Hematopoietic multipotent progenitor cell treated with erythropoietin and hydrocortisone succinate and interleukin-3 and kit ligand, for 8 days (in vitro differentiated cells): ENCODE measurements at regions not wholly inside any gene's neighbourhood (a gene's known extent, or its start where the extent isn't known, plus 50 kb on each side); places are given as distances from the start of the nearest gene placed in this dataset.
A peak's percentile ranks its signal among the peaks of the same experiment; 100 is the strongest.
"Not testable (repeated sequence)": the region's sequence is repeated elsewhere in the genome, so short reads cannot be mapped to it uniquely, and the experiment has no call there.

Experiments
- DNase-seq: peaks from one replicate; pipeline ENCODE4 v3.0.0-alpha.2; 2015

DNA sequence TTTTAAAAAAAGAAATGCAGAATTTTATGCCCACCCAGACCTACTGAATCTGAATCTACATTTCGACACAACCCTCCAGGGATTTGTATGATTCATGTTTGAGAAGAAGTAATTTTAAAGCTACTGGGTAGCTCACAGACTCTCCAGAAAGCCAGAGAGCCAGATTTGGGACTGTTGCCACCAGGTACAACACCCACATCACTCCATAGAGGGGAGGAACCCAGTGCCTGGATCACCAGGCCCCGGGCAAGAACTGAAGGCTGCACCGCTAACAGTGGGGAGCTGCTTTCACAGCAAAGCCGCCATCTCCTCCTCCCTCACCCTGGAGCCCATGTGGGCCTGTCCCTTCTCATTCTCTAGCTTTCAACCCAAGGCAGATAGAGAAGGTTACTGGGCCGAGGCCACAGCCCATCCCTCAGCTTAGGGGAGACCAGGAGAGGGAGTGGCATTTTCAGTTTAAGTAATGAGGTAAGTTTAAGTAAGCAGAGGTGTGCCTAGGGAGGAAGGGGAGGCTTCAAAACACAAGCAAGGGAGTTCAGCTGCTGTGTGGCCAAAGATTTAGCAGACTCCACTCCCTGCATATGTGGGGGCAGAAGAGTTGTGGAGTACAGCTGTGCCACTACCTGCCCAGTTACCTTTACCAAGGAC lies 109.8 kb downstream of the IL12A start:
- no peak for DNase-seq

DNA sequence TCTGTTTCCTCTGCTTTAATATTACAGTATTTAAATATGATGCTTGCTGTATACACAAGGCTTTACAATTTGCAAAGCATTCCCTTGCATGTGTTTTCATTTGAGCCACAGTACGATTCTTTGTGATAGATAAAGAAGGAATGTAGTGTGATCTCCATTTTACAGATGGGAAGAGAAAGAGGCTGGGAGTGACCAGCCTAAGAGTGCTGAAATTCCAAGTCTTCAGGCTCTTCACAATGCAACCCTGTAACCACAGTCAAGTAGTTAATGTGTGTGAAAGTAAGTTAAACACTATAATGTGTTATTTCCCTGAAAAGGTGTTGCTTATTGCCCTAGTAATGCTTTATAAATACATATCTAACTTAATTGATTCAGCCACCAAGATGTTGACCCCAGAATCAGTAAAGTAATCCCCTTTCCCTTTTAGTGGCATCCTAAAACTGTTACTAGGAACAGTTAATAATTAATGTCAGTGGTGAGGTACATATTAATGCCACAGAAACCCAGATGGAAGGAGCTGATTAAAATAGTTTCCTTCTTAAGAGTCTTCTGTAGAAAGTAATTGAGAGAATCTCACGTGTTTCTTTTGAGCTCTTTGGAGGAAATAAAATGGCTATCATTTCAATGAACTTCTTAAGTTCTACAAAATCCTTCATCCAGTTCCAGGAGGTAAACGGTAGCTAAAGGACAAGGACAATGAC lies 110.4 kb downstream of the IL12A start:
- DNase-seq = no peak

DNA sequence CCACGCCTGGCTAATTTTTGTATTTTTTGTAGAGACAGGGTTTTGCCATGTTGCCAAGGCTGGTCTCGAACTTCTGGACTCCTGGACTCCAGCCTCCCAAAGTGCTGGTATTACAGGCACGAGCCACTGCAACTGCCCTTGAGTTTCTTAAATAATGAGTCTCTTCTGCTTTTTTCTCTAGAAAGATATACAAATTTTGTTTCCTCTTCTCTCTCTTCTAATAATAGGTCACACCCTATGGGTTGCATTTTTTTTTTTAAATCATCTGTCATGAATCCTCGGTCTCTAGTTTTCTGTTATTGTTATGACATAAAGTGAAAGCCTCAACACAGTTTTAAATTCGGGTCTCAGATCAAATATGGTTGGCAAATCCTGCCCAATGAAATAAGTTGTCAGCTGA lies 111.2 kb downstream of the IL12A start:
- no peak for DNase-seq

GRCh38 chr3:160100610-160101009 lies 112.0 kb downstream of the IL12A start:
- no peak for DNase-seq

DNA sequence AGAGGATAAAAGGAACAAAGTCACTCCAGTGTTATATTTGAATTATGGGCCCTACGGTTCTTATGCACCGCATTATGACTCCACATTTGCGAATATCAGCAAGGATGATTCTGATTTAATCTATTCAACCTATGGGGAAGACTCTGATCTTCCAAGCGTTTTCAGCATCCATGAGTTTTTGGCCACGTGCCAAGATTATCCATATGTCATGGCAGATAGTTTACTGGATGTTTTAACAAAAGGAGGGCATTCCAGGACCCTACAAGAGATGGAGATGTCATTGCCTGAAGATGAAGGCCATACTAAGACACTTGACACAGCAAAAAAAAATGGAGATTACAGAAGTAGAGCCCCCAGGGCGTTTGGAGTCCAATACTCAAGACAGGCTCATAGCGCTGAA lies 113.4 kb downstream of the IL12A start:
- not testable (repeated sequence) for DNase-seq

GRCh38 chr3:160103397-160103796 lies 114.8 kb downstream of the IL12A start:
- DNase-seq = no peak

GRCh38 chr3:160105907-160106584 lies 117.4 kb downstream of the IL12A start:
- no peak for DNase-seq

GRCh38 chr3:160106905-160107861 lies 118.0 kb upstream of the C3orf80 start:
- no peak for DNase-seq

GRCh38 chr3:160108362-160108761 lies 116.9 kb upstream of the C3orf80 start:
- DNase-seq = no peak

DNA sequence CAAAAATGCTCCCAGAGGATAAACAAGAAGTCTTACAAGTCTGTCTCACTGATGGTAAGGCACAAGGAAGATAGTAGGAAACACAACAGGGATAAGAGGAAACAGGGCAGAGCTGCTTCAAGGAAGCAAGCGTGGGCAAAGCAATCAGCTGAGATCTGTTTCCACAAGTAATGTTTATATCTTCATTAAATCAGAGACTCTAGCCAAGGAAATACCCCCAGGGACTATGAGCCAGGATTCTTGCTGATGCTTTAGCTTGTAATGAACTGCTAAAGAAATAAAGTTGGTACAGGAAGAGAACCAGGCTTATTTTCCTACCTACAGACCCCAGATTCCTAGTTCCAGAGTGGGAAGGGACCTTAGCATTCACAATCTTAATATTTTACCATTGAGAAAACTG lies 112.7 kb upstream of the C3orf80 start:
- no peak for DNase-seq

DNA sequence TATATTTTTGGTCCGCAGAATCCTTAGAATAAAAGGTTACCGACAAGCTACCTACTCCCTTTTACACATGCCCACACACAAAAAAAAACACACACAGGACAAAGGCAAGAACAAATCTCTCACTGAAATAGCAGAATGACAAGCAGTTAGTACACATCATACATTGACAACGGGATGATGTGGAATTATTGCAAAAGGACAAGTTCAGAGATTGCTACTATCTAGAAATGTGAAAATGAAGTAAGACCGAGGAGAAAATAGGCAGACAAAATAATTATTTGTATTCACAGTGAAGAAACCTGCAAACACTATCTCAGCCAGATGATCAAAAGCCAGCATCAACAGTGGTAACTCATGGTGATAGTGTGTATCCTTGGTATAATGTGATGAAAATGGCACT lies 112.2 kb upstream of the C3orf80 start:
- DNase-seq = no peak

DNA sequence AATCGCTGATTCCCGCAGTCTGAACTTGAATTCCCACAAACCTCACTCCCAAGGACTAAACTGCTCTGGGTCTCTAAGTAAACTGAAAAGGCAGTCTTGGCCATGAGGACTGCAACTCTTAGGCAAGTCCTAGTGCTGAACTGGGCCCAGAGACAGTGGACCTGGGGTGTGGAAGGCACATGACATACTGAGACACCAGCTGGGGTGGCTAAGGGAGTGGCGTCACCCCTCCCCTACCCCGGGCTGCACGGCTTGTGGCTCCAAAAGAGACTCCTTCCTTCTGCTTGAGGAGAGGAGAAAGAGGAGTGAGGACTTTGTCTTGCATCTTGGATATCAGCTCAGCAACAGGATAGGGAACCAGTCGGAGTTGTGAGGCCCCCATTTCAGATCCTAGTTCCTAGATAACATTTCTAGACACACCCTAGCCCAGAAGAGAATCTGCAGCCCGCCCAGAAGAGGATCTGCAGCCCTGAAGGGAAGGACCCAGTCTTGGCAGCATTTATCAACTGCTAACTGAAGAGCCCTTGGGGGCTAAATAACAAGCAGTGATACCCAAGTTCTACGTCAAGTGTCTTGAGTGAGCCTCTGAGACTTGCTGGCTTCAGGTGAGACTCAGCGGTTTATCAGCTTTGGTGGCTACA lies 110.7 kb upstream of the C3orf80 start:
- peak; percentile 59 for DNase-seq

DNA sequence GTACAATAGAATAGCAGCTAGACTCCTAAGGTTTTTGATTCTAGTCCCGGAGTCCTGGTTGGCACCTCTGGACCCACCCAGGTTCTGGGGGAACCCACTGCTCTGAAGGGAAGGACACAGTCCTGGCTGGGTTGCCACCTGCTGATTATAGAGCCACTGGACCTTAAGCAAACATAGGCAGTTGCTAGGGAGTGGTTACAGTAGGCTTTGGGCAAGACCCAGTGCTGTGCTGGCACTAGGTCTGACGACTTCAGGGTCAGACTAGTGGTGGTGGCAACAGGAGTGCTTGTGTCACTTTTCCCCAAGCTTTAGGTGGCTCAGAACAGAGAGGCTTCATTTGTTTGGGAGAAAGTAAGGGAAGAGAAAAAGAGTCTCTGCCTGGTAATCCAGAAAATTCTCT lies 109.8 kb upstream of the C3orf80 start:
- no peak for DNase-seq

DNA sequence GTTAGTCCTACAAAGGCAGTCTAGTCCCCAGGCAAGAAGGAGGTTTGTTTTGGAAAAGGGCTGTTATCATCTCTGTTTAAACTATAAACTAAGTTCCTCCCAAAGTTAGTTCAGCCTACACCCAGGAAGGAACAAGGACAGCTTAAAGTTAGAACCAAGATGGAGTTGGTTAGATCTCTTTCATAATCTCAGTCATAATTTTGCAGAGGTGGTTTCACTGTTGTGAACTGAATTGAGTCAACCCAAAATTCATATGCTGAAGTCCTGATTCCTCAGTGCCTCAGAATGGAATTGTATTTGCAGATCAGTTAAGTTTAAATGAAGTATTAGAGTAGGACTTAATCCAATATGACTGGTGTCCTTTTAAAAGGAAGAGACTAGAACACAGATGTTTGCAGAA lies 101.0 kb upstream of the C3orf80 start:
- DNase-seq = no peak

DNA sequence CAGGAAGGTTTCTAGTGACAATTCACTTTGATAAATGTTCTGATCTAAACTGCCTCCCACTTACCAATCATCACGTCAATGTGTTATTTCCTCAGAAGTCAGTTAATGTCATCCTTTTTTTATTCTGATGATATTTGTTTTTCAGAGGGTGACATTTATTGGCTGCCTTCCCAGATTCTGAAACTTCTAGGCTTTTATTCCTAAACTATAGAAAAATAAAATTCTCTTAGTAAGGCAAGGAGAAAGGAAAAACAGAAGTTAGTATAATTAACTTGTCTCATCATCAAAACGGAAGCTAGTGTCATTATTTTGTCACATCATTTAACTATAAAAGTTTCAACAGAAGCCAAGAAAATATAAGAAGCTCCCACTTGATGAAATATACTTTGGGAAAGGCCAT lies 100.0 kb upstream of the C3orf80 start:
- no peak for DNase-seq

GRCh38 chr3:160126051-160126450 lies 99.2 kb upstream of the C3orf80 start:
- DNase-seq = no peak

GRCh38 chr3:160126761-160127160 lies 98.5 kb upstream of the C3orf80 start:
- DNase-seq = no peak

GRCh38 chr3:160127308-160127707 lies 97.9 kb upstream of the C3orf80 start:
- DNase-seq = no peak

GRCh38 chr3:160128056-160128455 lies 97.2 kb upstream of the C3orf80 start:
- DNase-seq = no peak

- no peak for DNase-seq
These were observed 95.7 kb upstream of the C3orf80 start for GRCh38 chr3:160129459-160130061.

GRCh38 chr3:160130071-160130470 lies 95.2 kb upstream of the C3orf80 start:
- no peak for DNase-seq

DNA sequence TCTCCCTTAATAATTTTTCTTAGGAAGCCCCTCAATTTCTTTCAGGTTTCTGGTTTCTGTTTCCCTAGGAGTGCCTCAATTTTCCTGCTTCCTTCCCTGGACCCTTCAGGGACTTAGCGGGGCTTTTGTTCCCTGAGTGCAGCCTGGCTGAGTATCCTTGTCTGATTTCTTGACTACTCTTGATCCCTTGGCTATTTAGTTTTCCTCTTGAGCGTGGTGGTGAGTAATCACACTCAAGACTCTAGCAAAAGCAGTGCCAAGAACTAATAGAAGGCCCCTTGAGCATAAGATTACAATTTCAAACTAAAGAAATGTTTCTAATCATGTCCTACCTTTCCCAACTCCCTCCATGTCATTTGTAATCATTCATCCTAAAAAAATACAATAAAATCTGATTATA lies 94.3 kb upstream of the C3orf80 start:
- DNase-seq = no peak
